Mammary epithelial cell (primary cell): ENCODE measurements at regions not wholly inside any gene's neighbourhood (a gene's known extent, or its start where the extent isn't known, plus 50 kb on each side); places are given as distances from the start of the nearest gene placed in this dataset.

ENCODE experiments used
- CTCF ChIP-seq, 2 donors: IDR thresholded peaks in 1 of 2; conservative IDR thresholded peaks in 1 of 2; 2 replicates each; pipeline ENCODE4 v1.5.1; 2011 to 2012; ENCODE audit warnings: inconsistent platforms in 2 of 2, low read length in 2 of 2, mild to moderate bottlenecking in 2 of 2, control low read depth in 1 of 2, low read depth in 1 of 2; ENCODE audit not compliant: insufficient read depth in 1 of 2; ENCODE audit errors: extremely low read depth in 1 of 2
- EZH2 ChIP-seq: IDR thresholded peaks from 2 replicates; pipeline ENCODE4 v1.6.1; 2012; ENCODE audit warnings: low read length, inconsistent platforms, borderline replicate concordance

GRCh38 chr5:125227333-125228095, 481.1 kb upstream of the ZNF608 start:
- TF ChIP-seq EZH2 (no peak), CTCF (conservative IDR thresholded peaks at IDR 0.05 in 1 of 2, IDR thresholded peaks at IDR 0.05 in 1 of 2; ENCODE audit: extremely low read depth in 1 of 2, insufficient read depth in 1 of 2, low read depth in 1 of 2, low read length in 2 of 2) (peak; percentile 47 to 55)
